ENCODE measurements at regions not wholly inside any gene's neighbourhood (a gene's known extent, or its start where the extent isn't known, plus 50 kb on each side); places are given as distances from the start of the nearest gene placed in this dataset.

- no peak for TF ChIP-seq CTCF (IDR thresholded peaks at IDR 0.05; ENCODE audit: low read length)
- TF ChIP-seq EZH2phosphoT487 (IDR thresholded peaks at IDR 0.05; ENCODE audit: low read length), result no peak
- no peak for TF ChIP-seq EZH2 (optimal IDR thresholded peaks at IDR 0.05; ENCODE audit: low read depth, low read length)
Measured at GRCh38 chr1:232271299-232271698, 358.6 kb downstream of the SIPA1L2 start.
